ENCODE measurements at regions not wholly inside any gene's neighbourhood (a gene's known extent, or its start where the extent isn't known, plus 50 kb on each side); places are given as distances from the start of the nearest gene placed in this dataset.

- no peak for TF ChIP-seq CTCF (IDR thresholded peaks at IDR 0.05; ENCODE audit: low read depth, low read length)
- H3K4me3 ChIP-seq (ENCODE audit: low read depth, low read length) = no peak overlapping the region
Observed at GRCh38 chr1:168825820-168826219, 96.8 kb upstream of the DPT start.

GRCh38 chr1:168826269-168826668, 97.3 kb upstream of the DPT start:
- no peak overlapping the region for H3K4me3 ChIP-seq (ENCODE audit: low read depth, low read length)
- no peak for TF ChIP-seq CTCF (IDR thresholded peaks at IDR 0.05; ENCODE audit: low read depth, low read length)

GRCh38 chr1:168827557-168827956, 98.6 kb upstream of the DPT start:
- no peak for TF ChIP-seq CTCF (IDR thresholded peaks at IDR 0.05; ENCODE audit: low read depth, low read length)
- H3K4me3 ChIP-seq (ENCODE audit: low read depth, low read length) = no peak overlapping the region

- no peak for TF ChIP-seq CTCF (IDR thresholded peaks at IDR 0.05; ENCODE audit: low read depth, low read length)
Observed at GRCh38 chr1:168829876-168830275, 100.9 kb upstream of the DPT start.

GRCh38 chr1:168830562-168830961, 101.6 kb upstream of the DPT start:
- no peak overlapping the region for H3K4me3 ChIP-seq (ENCODE audit: low read depth, low read length)
- no peak for TF ChIP-seq CTCF (IDR thresholded peaks at IDR 0.05; ENCODE audit: low read depth, low read length)

More at GRCh38 chr1:168829876-168830275, 100.9 kb upstream of the DPT start:
- H3K4me3 ChIP-seq (ENCODE audit: low read depth, low read length) = no peak overlapping the region

GRCh38 chr1:168832661-168833060, 103.7 kb upstream of the DPT start:
- no peak overlapping the region for H3K4me3 ChIP-seq (ENCODE audit: low read depth, low read length)
- TF ChIP-seq CTCF (IDR thresholded peaks at IDR 0.05; ENCODE audit: low read depth, low read length) = no peak

GRCh38 chr1:168833362-168833761, 104.4 kb upstream of the DPT start:
- no peak overlapping the region for H3K4me3 ChIP-seq (ENCODE audit: low read depth, low read length)
- TF ChIP-seq CTCF (IDR thresholded peaks at IDR 0.05; ENCODE audit: low read depth, low read length) = no peak

Data from WI38 (cell line).